Urinary bladder (tissue), 3 donors: ENCODE measurements at regions not wholly inside any gene's neighbourhood (a gene's known extent, or its start where the extent isn't known, plus 50 kb on each side); places are given as distances from the start of the nearest gene placed in this dataset.

ENCODE experiments used
- DNase-seq: peaks from one replicate; pipeline ENCODE4 v3.0.0-alpha.2; 2015; ENCODE audit errors: extremely low spot score
- H3K27ac ChIP-seq: one replicate; pipeline ENCODE4 v1.5.1; 2013; ENCODE audit warnings: low read depth, mild to moderate bottlenecking, moderate library complexity
- H3K36me3 ChIP-seq: one replicate; pipeline ENCODE4 v1.6.1; 2013; ENCODE audit warnings: mild to moderate bottlenecking, moderate library complexity; ENCODE audit not compliant: insufficient read depth
- H3K4me1 ChIP-seq: one replicate; pipeline ENCODE4 v1.6.1; 2013; ENCODE audit warnings: mild to moderate bottlenecking, moderate library complexity; ENCODE audit not compliant: insufficient read depth
- H3K4me3 ChIP-seq: one replicate; pipeline ENCODE4 v1.5.1; 2013; ENCODE audit warnings: low read depth, low read length
- WGBS: extraction: QIAGEN DNeasy Blood & Tissue Kit; methylation state at CpG from one replicate; pipeline ENCODE4 v1.1.7; 2013; 5-methylcytosine and 5-hydroxymethylcytosine counted together
- donor health status: healthy with polysubstance abuse.
- donor health status: healthy.

- H3K4me3 ChIP-seq: no peak overlapping the region
- no peak for DNase-seq
- H3K36me3 ChIP-seq: no peaks in the 10 kb centered on the region
- no peaks in the 10 kb centered on the region for H3K4me1 ChIP-seq
- WGBS: 38% methylated on average over 3 of the region's 3 CpGs
- H3K27ac ChIP-seq: no peak overlapping the region
Observed at GRCh38 chr9:108803428-108804065, 52.2 kb downstream of the ACTL7B start.

- Histone ChIP-seq H3K4me3 (no peak overlapping the region), H3K27ac (no peak overlapping the region), H3K36me3 (no peaks in the 10 kb centered on the region), H3K4me1 (no peaks in the 10 kb centered on the region)
- no peak for DNase-seq
- 52% methylated on average over 4 of the region's 4 CpGs for WGBS
Observed at GRCh38 chr9:108802967-108803366, 52.8 kb downstream of the ACTL7B start.

- Histone ChIP-seq H3K4me1 (no peaks in the 10 kb centered on the region), H3K4me3 (no peak overlapping the region), H3K36me3 (no peaks in the 10 kb centered on the region), H3K27ac (no peak overlapping the region)
- 48% methylated on average over 2 of the region's 2 CpGs for WGBS
- DNase-seq: no peak
Observed at GRCh38 chr9:108801949-108802348, 53.8 kb downstream of the ACTL7B start.

GRCh38 chr9:108800632-108801099 is 55.1 kb downstream of the ACTL7B start:
- WGBS: 73% methylated on average over 3 of the region's 3 CpGs
- no peak overlapping the region for H3K27ac ChIP-seq

GRCh38 chr9:108793573-108793972 is 62.2 kb downstream of the ACTL7B start:
- H3K36me3 ChIP-seq: no peaks in the 10 kb centered on the region
- WGBS: 92% methylated on average over 4 of the region's 4 CpGs
- H3K27ac ChIP-seq: no peak overlapping the region
- DNase-seq: no peak
- no peak overlapping the region for H3K4me3 ChIP-seq
- no peaks in the 10 kb centered on the region for H3K4me1 ChIP-seq

More at GRCh38 chr9:108800632-108801099, 55.1 kb downstream of the ACTL7B start:
- DNase-seq: no peak
- no peak overlapping the region for H3K4me3 ChIP-seq
- no peaks in the 10 kb centered on the region for H3K4me1 ChIP-seq
- H3K36me3 ChIP-seq: no peaks in the 10 kb centered on the region

GRCh38 chr9:108789742-108790141 is 66.0 kb downstream of the ACTL7B start:
- WGBS: 89% methylated on average over 2 of the region's 2 CpGs
- Histone ChIP-seq H3K4me3 (no peak overlapping the region), H3K36me3 (no peaks in the 10 kb centered on the region), H3K27ac (no peak overlapping the region), H3K4me1 (no peaks in the 10 kb centered on the region)
- DNase-seq: no peak

GRCh38 chr9:108787690-108788048 is 68.1 kb downstream of the ACTL7B start:
- no peak for DNase-seq
- Histone ChIP-seq H3K4me3 (no peak overlapping the region), H3K27ac (no peak overlapping the region), H3K4me1 (no peaks in the 10 kb centered on the region), H3K36me3 (no peaks in the 10 kb centered on the region)
- 82% methylated on average over 7 of the region's 7 CpGs for WGBS

- no peak overlapping the region for H3K4me3 ChIP-seq
- no peak overlapping the region for H3K27ac ChIP-seq
- no peak for DNase-seq
- 58% methylated on average over 5 of the region's 5 CpGs for WGBS
- no peaks in the 10 kb centered on the region for H3K36me3 ChIP-seq
- H3K4me1 ChIP-seq: no peaks in the 10 kb centered on the region
Observed at GRCh38 chr9:108786901-108787689, 68.7 kb downstream of the ACTL7B start.

GRCh38 chr9:108786322-108786721 is 69.5 kb downstream of the ACTL7B start:
- 70% methylated on average over 4 of the region's 4 CpGs for WGBS

GRCh38 chr9:108784998-108785397 is 70.8 kb downstream of the ACTL7B start:
- Histone ChIP-seq H3K4me3 (no peak overlapping the region), H3K27ac (no peak overlapping the region), H3K36me3 (no peaks in the 10 kb centered on the region), H3K4me1 (no peaks in the 10 kb centered on the region)
- 61% methylated on average over 3 of the region's 3 CpGs for WGBS
- DNase-seq: no peak

More at GRCh38 chr9:108786322-108786721, 69.5 kb downstream of the ACTL7B start:
- H3K27ac ChIP-seq: no peak overlapping the region
- no peaks in the 10 kb centered on the region for H3K36me3 ChIP-seq
- no peak for DNase-seq
- H3K4me1 ChIP-seq: no peaks in the 10 kb centered on the region
- no peak overlapping the region for H3K4me3 ChIP-seq

- no peak for DNase-seq
- 46% methylated on average over 14 of the region's 14 CpGs for WGBS
- H3K27ac ChIP-seq: no peak overlapping the region
- H3K4me1 ChIP-seq: no peaks in the 10 kb centered on the region
- H3K4me3 ChIP-seq: no peak overlapping the region
- no peaks in the 10 kb centered on the region for H3K36me3 ChIP-seq
Observed at GRCh38 chr9:108783731-108784495, 71.9 kb downstream of the ACTL7B start.

GRCh38 chr9:108783326-108783725 is 72.5 kb downstream of the ACTL7B start:
- no peaks in the 10 kb centered on the region for H3K36me3 ChIP-seq
- H3K27ac ChIP-seq: no peak overlapping the region
- H3K4me1 ChIP-seq: no peaks in the 10 kb centered on the region
- no peak overlapping the region for H3K4me3 ChIP-seq
- 61% methylated on average over 6 of the region's 6 CpGs for WGBS
- no peak for DNase-seq

GRCh38 chr9:108780942-108781734 is 74.6 kb downstream of the ACTL7B start:
- no peak for DNase-seq
- Histone ChIP-seq H3K27ac (no peak overlapping the region), H3K36me3 (no peaks in the 10 kb centered on the region), H3K4me3 (no peak overlapping the region), H3K4me1 (no peaks in the 10 kb centered on the region)
- WGBS: 27% methylated on average over 11 of the region's 11 CpGs
